HG03342 (cell line): ENCODE measurements at regions not wholly inside any gene's neighbourhood (a gene's known extent, or its start where the extent isn't known, plus 50 kb on each side); places are given as distances from the start of the nearest gene placed in this dataset.

Source experiments
- ATAC-seq: cut with Tn5 transposase; IDR thresholded peaks from one replicate; pipeline ENCODE4 v1.9.1; 2021; ENCODE audit warnings: mild to moderate bottlenecking, moderate library complexity; ENCODE audit not compliant: unreplicated experiment

- no peak for ATAC-seq
These were observed 70.1 kb upstream of the LRRC7 start for GRCh38 chr1:69497441-69498221.

GRCh38 chr1:69498711-69499110, 69.0 kb upstream of the LRRC7 start:
- no peak for ATAC-seq

- no peak for ATAC-seq
These were observed 68.4 kb upstream of the LRRC7 start for GRCh38 chr1:69499203-69499803.

GRCh38 chr1:69502991-69503390, 64.7 kb upstream of the LRRC7 start:
- no peak for ATAC-seq

- ATAC-seq, result no peak
These were observed 62.9 kb upstream of the LRRC7 start for GRCh38 chr1:69504730-69505252.

- no peak for ATAC-seq
These were observed 61.4 kb upstream of the LRRC7 start for GRCh38 chr1:69506311-69506710.

- no peak for ATAC-seq
These were observed 61.0 kb upstream of the LRRC7 start for GRCh38 chr1:69506721-69507120.

- no peak for ATAC-seq
These were observed 57.7 kb upstream of the LRRC7 start for GRCh38 chr1:69510026-69510425.

- no peak for ATAC-seq
These were observed 56.1 kb upstream of the LRRC7 start for GRCh38 chr1:69511426-69512192.

GRCh38 chr1:69513601-69514000, 54.1 kb upstream of the LRRC7 start:
- no peak for ATAC-seq
